Body of pancreas (tissue), 4 donors: ENCODE measurements at regions not wholly inside any gene's neighbourhood (a gene's known extent, or its start where the extent isn't known, plus 50 kb on each side); places are given as distances from the start of the nearest gene placed in this dataset.

Experiments
- POLR2A ChIP-seq, 3 donors: fragments of 450-650 bp; IDR thresholded peaks; one replicate each; pipeline ENCODE4 v1.6.1; 2016; ENCODE audit warnings: antibody characterized with exemption in 3 of 3, mild to moderate bottlenecking in 2 of 3
- TF ChIP-seq, protein P1 (sequence below), 7 experiments: fragments of 450-650 bp in 4 of 7; fragments of 200-600 bp in 3 of 7; sonication (generic) in 3 of 7; IDR thresholded peaks; one replicate each; pipeline ENCODE4 v1.5.1; 2016 to 2019; ENCODE audit warnings: antibody characterized with exemption in 7 of 7

DNA sequence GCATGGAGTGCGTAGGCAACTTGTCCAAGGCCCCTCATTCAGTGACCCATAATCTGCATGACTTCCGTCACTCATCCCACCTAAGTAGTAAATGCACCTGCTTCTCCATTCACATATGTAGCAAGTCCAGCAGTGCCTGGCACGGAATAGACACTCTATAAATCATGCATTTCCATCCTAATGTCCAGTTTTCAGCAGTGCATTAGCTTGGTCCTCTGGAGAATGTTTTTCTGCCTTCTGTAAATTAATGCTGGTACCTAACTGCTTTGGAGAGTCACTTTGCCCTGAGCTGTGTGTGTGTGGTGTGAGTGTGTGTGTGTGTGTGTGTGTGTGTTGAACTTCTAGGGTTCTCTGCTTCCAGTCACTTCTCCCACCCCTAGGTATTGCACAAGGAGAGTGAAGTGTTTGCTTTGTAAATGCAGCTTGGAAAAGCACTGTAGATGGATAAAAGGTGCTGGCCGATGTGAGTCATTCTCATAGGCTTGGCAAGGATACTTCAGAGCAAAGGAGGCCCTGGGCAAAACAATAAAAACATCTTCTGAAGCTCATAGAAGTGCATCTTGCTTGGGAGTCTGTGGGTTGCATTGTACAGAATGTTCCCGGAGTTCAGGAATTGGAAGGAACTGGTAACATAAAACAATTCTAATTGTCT lies 181.8 kb downstream of the KATNAL1 start:
- TF ChIP-seq, protein P1, sequence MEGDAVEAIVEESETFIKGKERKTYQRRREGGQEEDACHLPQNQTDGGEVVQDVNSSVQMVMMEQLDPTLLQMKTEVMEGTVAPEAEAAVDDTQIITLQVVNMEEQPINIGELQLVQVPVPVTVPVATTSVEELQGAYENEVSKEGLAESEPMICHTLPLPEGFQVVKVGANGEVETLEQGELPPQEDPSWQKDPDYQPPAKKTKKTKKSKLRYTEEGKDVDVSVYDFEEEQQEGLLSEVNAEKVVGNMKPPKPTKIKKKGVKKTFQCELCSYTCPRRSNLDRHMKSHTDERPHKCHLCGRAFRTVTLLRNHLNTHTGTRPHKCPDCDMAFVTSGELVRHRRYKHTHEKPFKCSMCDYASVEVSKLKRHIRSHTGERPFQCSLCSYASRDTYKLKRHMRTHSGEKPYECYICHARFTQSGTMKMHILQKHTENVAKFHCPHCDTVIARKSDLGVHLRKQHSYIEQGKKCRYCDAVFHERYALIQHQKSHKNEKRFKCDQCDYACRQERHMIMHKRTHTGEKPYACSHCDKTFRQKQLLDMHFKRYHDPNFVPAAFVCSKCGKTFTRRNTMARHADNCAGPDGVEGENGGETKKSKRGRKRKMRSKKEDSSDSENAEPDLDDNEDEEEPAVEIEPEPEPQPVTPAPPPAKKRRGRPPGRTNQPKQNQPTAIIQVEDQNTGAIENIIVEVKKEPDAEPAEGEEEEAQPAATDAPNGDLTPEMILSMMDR (IDR thresholded peaks at IDR 0.05), result no peak
- TF ChIP-seq POLR2A (IDR thresholded peaks at IDR 0.05), result no peak
